NCI-H748 treated with DMSO at 0.1 percent for 48 hours (cell line): ENCODE measurements at regions not wholly inside any gene's neighbourhood (a gene's known extent, or its start where the extent isn't known, plus 50 kb on each side); places are given as distances from the start of the nearest gene placed in this dataset.
"Not testable (repeated sequence)": the region's sequence is repeated elsewhere in the genome, so short reads cannot be mapped to it uniquely, and the experiment has no call there.

Experiments used
- DNase-seq: peaks from one replicate; lab custom pipeline; 2025; lab: John Stamatoyannopoulos, UW

- no peak for DNase-seq
Measured at GRCh38 chr6:51057296-51057695, 238.6 kb downstream of the TFAP2B start.

- DNase-seq, result no peak
Measured at GRCh38 chr6:51060262-51060762, 241.6 kb downstream of the TFAP2B start.

- DNase-seq, result no peak
Measured at GRCh38 chr6:51062166-51062722, 243.6 kb downstream of the TFAP2B start.

GRCh38 chr6:51077821-51078518 lies 259.3 kb downstream of the TFAP2B start:
- no peak for DNase-seq

- DNase-seq, result no peak
Measured at GRCh38 chr6:51090343-51090742, 271.7 kb downstream of the TFAP2B start.

- DNase-seq, result no peak
Measured at GRCh38 chr6:51093871-51094270, 275.2 kb downstream of the TFAP2B start.

- no peak for DNase-seq
Measured at GRCh38 chr6:51094271-51094670, 275.6 kb downstream of the TFAP2B start.

GRCh38 chr6:51098246-51098645 lies 279.6 kb downstream of the TFAP2B start:
- no peak for DNase-seq

GRCh38 chr6:51098791-51099190 lies 280.1 kb downstream of the TFAP2B start:
- DNase-seq, result no peak

GRCh38 chr6:51099201-51099600 lies 280.5 kb downstream of the TFAP2B start:
- DNase-seq, result no peak

GRCh38 chr6:51105357-51105756 lies 286.7 kb downstream of the TFAP2B start:
- no peak for DNase-seq

GRCh38 chr6:51107769-51108203 lies 289.1 kb downstream of the TFAP2B start:
- no peak for DNase-seq

GRCh38 chr6:51108563-51109234 lies 290.0 kb downstream of the TFAP2B start:
- no peak for DNase-seq

- no peak for DNase-seq
Measured at GRCh38 chr6:51112731-51113130, 294.1 kb downstream of the TFAP2B start.

- no peak for DNase-seq
Measured at GRCh38 chr6:51116723-51117122, 298.1 kb downstream of the TFAP2B start.

- DNase-seq, result no peak
Measured at GRCh38 chr6:51118792-51119191, 300.1 kb downstream of the TFAP2B start.

- no peak for DNase-seq
Measured at GRCh38 chr6:51120016-51120415, 301.3 kb downstream of the TFAP2B start.

- DNase-seq, result not testable (repeated sequence)
Measured at GRCh38 chr6:51121380-51121976, 302.8 kb downstream of the TFAP2B start.

GRCh38 chr6:51129043-51129442 lies 310.4 kb downstream of the TFAP2B start:
- DNase-seq, result peak; percentile 41

GRCh38 chr6:51137777-51138176 lies 319.1 kb downstream of the TFAP2B start:
- no peak for DNase-seq

- DNase-seq, result no peak
Measured at GRCh38 chr6:51139950-51140385, 321.3 kb downstream of the TFAP2B start.

GRCh38 chr6:51141080-51141479 lies 322.4 kb downstream of the TFAP2B start:
- DNase-seq, result no peak

- no peak for DNase-seq
Measured at GRCh38 chr6:51147756-51148155, 329.1 kb downstream of the TFAP2B start.
